ENCODE measurements at regions not wholly inside any gene's neighbourhood (a gene's known extent, or its start where the extent isn't known, plus 50 kb on each side); places are given as distances from the start of the nearest gene placed in this dataset.

DNA sequence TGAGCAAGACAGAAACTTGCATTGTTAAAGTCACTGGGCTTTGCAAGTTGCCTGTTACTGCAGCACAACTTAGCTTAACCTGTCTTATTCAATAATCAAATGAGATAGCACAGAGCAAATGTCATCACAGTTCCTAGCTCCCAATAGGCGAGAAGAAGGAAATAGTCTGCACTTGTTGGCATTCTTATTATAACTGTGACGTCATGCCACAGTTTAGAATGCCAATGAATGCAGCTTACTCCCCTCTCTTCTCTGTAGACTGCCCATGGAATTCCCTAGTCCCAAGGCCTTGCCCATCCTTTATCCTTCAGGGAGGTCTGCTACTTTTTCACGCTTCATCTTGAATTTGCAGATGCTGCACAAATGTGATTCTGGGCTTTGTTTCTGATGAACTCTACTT, 1094.9 kb upstream of the AUTS2 start:
- no peaks in the 10 kb centered on the region for H3K4me1 ChIP-seq
- 88 to 89% methylated on average over 3 of the region's 3 CpGs for WGBS, 2 donors

DNA sequence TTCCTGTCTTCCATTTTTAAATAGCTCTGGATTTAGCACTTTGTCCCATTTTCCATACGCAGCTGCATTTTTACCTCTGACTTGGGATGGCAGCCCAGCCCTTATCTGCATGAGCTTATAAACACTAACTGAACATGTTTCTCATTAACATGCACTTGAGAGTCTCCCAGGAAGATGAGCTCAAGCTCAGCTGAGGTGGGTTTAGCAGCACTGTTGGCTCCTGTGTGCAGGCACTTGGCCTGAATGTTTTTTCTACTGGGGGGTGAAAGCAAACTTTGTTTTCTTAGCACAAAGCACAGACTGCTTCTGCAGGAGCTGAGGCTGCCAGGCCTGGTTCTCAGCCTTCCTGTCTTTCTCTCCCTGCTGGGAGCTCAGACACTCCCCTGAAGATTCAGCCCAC, 1093.6 kb upstream of the AUTS2 start:
- intact Hi-C loops (cut with DNase I): no loop called here
- Histone ChIP-seq H3K36me3 (no peaks in the 10 kb centered on the region), H3K27me3 (peaks cover 0 to 6% (median 0%) of the 10 kb centered on the region in 3 donors), H3K4me3 (no peak overlapping the region), H3K9me3 (peaks cover 0 to 9% (median 1%) of the 10 kb centered on the region in 4 donors), H3K27ac (no peak overlapping the region), H3K4me1 (no peaks in the 10 kb centered on the region)
- WGBS, 2 donors: 65 to 70% methylated on average over 1 of the region's 1 CpG
- TF ChIP-seq, protein P1, sequence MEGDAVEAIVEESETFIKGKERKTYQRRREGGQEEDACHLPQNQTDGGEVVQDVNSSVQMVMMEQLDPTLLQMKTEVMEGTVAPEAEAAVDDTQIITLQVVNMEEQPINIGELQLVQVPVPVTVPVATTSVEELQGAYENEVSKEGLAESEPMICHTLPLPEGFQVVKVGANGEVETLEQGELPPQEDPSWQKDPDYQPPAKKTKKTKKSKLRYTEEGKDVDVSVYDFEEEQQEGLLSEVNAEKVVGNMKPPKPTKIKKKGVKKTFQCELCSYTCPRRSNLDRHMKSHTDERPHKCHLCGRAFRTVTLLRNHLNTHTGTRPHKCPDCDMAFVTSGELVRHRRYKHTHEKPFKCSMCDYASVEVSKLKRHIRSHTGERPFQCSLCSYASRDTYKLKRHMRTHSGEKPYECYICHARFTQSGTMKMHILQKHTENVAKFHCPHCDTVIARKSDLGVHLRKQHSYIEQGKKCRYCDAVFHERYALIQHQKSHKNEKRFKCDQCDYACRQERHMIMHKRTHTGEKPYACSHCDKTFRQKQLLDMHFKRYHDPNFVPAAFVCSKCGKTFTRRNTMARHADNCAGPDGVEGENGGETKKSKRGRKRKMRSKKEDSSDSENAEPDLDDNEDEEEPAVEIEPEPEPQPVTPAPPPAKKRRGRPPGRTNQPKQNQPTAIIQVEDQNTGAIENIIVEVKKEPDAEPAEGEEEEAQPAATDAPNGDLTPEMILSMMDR (IDR thresholded peaks at IDR 0.05): no peak
- TF ChIP-seq POLR2AphosphoS5 (IDR thresholded peaks at IDR 0.05): no peak
- TF ChIP-seq POLR2A (IDR thresholded peaks at IDR 0.05): no peak
- TF ChIP-seq EP300 (IDR thresholded peaks at IDR 0.05): no peak
- no peak for DNase-seq

More for the DNA sequence above, 1094.9 kb upstream of the AUTS2 start:
- Histone ChIP-seq H3K9me3 (peaks cover 0 to 2% (median 0%) of the 10 kb centered on the region in 4 donors), H3K36me3 (no peaks in the 10 kb centered on the region), H3K4me3 (no peak overlapping the region), H3K27me3 (no peaks in the 10 kb centered on the region), H3K27ac (no peak overlapping the region)
- intact Hi-C loops (cut with DNase I): no loop called here
- DNase-seq: no peak
- TF ChIP-seq EP300 (IDR thresholded peaks at IDR 0.05) (no peak), POLR2AphosphoS5 (IDR thresholded peaks at IDR 0.05) (no peak), POLR2A (IDR thresholded peaks at IDR 0.05) (no peak)
- TF ChIP-seq, protein P1 (IDR thresholded peaks at IDR 0.05): no peak

DNA sequence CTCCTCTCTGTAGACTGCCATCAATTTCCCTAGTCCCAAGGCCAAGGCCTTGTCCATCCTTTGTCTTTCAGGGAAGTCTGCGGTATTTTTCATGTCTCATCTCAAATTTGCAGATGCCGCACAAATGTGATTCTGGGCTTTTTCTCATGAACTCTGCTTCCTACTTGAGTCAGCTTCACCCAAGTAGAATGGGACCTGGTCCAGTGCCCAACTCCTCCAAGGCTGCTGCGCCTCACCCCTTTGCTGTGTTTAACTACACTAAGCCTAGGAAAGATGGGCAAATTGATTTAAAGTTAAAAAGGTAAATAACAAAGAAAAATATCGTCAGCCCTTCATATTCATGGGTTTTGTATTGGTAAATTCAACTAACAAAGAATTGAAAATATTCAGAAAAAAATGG, 1092.6 kb upstream of the AUTS2 start:
- intact Hi-C loops (cut with DNase I): no loop called here
- WGBS, 2 donors: 85 to 93% methylated on average over 4 of the region's 4 CpGs
- Histone ChIP-seq H3K4me3 (no peak overlapping the region), H3K27ac (no peak overlapping the region), H3K27me3 (peaks cover 0 to 6% (median 0%) of the 10 kb centered on the region in 3 donors), H3K9me3 (peaks cover 0 to 10% (median 1%) of the 10 kb centered on the region in 4 donors), H3K36me3 (no peaks in the 10 kb centered on the region), H3K4me1 (no peaks in the 10 kb centered on the region)
- no peak for DNase-seq
- TF ChIP-seq POLR2AphosphoS5 (IDR thresholded peaks at IDR 0.05) (no peak), EP300 (IDR thresholded peaks at IDR 0.05) (no peak), POLR2A (IDR thresholded peaks at IDR 0.05) (no peak)
- TF ChIP-seq, protein P1 (IDR thresholded peaks at IDR 0.05): no peak

DNA sequence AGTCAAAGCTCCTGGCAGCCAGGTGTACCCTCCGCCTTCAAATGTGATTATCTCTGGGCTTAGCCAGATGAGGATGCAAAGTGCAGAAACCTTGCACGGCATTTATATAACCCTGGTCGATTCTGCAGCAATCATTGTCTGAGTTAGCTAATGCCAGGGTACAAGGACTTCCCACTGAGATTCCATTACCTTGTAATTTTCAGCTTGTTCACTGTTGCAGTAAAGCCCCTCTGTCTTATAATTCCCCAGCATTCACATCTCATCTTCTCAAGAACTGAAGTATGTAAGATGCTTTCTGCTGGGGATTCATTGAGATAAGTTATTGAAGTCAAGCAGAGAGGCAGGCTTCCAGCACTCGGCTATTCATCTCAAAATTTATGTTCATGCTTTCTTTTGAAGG, 1090.6 kb upstream of the AUTS2 start:
- H3K4me1 ChIP-seq: no peaks in the 10 kb centered on the region
- no peak overlapping the region for H3K27ac ChIP-seq
- no peaks in the 10 kb centered on the region for H3K36me3 ChIP-seq
- peaks cover 0 to 10% (median 5%) of the 10 kb centered on the region in 4 donors for H3K9me3 ChIP-seq
- WGBS, 2 donors: 81 to 89% methylated on average over 4 of the region's 4 CpGs
- intact Hi-C loops (cut with DNase I): no loop called here
- no peak overlapping the region for H3K4me3 ChIP-seq
- DNase-seq: no peak
- TF ChIP-seq POLR2AphosphoS5 (IDR thresholded peaks at IDR 0.05) (no peak), EP300 (IDR thresholded peaks at IDR 0.05) (no peak), POLR2A (IDR thresholded peaks at IDR 0.05) (no peak)
- TF ChIP-seq, protein P1 (IDR thresholded peaks at IDR 0.05): no peak
- H3K27me3 ChIP-seq: peaks cover 0 to 10% (median 0%) of the 10 kb centered on the region in 3 donors

DNA sequence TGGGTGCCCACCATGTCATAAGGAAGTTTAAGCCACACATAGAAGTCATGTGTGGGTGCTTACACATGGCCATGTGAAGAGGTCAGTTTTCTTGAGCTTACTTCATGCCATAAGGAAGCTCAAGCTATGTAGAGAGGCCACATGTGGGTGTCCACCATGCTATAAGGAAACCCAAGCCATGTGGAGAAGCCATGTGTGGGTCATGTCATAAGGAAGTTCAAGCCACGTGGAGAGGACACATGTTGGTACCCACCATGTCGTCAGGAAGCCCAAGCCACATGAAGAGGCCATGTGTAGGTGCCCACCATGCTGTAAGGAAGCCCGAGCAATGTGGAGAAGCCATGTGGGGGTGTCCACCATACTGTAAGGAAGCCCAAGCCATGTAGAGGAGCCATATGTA, 1089.2 kb upstream of the AUTS2 start:
- intact Hi-C loops (cut with DNase I): no loop called here
- H3K4me3 ChIP-seq: no peak overlapping the region
- no peak overlapping the region for H3K27ac ChIP-seq
- TF ChIP-seq, protein P1 (IDR thresholded peaks at IDR 0.05): no peak
- TF ChIP-seq EP300 (IDR thresholded peaks at IDR 0.05) (no peak), POLR2A (IDR thresholded peaks at IDR 0.05) (no peak), POLR2AphosphoS5 (IDR thresholded peaks at IDR 0.05) (no peak)
- no peak for DNase-seq
- H3K27me3 ChIP-seq: peaks cover 0 to 10% (median 0%) of the 10 kb centered on the region in 3 donors
- 80 to 86% methylated on average over 3 of the region's 3 CpGs for WGBS, 2 donors
- H3K9me3 ChIP-seq: peaks cover 0 to 10% (median 5%) of the 10 kb centered on the region in 4 donors
- H3K4me1 ChIP-seq: no peaks in the 10 kb centered on the region
- H3K36me3 ChIP-seq: no peaks in the 10 kb centered on the region
